ENCODE measurements at regions not wholly inside any gene's neighbourhood (a gene's known extent, or its start where the extent isn't known, plus 50 kb on each side); places are given as distances from the start of the nearest gene placed in this dataset.

DNA sequence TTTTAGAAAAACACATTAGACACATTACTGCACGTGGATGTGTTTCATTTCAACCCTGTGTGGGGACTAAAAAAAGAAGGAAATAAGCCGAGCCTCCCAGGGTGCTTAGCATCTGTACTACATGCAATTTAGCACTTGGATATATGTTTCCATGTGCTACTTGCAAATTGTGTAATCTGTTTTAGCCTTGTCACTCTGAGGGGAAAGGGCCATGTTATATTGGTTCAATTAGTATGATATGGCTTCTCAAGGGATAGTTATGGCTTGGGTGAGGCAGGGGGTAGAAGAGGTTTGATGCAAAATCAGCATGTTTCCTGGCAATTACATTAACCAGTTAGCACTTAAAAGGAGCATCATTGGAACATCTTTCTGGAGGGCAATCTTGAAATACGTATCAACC is 353.5 kb upstream of the GOT2 start:
- H3K9ac ChIP-seq, result no peak overlapping the region
- DNase-seq, result no peak
- TF ChIP-seq, protein P1, sequence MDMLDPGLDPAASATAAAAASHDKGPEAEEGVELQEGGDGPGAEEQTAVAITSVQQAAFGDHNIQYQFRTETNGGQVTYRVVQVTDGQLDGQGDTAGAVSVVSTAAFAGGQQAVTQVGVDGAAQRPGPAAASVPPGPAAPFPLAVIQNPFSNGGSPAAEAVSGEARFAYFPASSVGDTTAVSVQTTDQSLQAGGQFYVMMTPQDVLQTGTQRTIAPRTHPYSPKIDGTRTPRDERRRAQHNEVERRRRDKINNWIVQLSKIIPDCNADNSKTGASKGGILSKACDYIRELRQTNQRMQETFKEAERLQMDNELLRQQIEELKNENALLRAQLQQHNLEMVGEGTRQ (IDR thresholded peaks at IDR 0.05; ENCODE audit: borderline replicate concordance, low read depth, low read length), result no peak
- TF ChIP-seq FOXM1 (IDR thresholded peaks at IDR 0.05; ENCODE audit: low read depth) (no peak), JUND (IDR thresholded peaks at IDR 0.05) (no peak), TAF1 (IDR thresholded peaks at IDR 0.05; ENCODE audit: borderline replicate concordance, low read depth, low read length) (no peak), TEAD4 (IDR thresholded peaks at IDR 0.05; ENCODE audit: borderline replicate concordance, insufficient read depth) (no peak)
- TF ChIP-seq, protein P2, sequence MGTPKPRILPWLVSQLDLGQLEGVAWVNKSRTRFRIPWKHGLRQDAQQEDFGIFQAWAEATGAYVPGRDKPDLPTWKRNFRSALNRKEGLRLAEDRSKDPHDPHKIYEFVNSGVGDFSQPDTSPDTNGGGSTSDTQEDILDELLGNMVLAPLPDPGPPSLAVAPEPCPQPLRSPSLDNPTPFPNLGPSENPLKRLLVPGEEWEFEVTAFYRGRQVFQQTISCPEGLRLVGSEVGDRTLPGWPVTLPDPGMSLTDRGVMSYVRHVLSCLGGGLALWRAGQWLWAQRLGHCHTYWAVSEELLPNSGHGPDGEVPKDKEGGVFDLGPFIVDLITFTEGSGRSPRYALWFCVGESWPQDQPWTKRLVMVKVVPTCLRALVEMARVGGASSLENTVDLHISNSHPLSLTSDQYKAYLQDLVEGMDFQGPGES (IDR thresholded peaks at IDR 0.05; ENCODE audit: low read depth, low read length), result no peak
- TF ChIP-seq, protein P3, sequence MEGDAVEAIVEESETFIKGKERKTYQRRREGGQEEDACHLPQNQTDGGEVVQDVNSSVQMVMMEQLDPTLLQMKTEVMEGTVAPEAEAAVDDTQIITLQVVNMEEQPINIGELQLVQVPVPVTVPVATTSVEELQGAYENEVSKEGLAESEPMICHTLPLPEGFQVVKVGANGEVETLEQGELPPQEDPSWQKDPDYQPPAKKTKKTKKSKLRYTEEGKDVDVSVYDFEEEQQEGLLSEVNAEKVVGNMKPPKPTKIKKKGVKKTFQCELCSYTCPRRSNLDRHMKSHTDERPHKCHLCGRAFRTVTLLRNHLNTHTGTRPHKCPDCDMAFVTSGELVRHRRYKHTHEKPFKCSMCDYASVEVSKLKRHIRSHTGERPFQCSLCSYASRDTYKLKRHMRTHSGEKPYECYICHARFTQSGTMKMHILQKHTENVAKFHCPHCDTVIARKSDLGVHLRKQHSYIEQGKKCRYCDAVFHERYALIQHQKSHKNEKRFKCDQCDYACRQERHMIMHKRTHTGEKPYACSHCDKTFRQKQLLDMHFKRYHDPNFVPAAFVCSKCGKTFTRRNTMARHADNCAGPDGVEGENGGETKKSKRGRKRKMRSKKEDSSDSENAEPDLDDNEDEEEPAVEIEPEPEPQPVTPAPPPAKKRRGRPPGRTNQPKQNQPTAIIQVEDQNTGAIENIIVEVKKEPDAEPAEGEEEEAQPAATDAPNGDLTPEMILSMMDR (IDR thresholded peaks at IDR 0.05), result no peak
- no peaks in the 10 kb centered on the region for H3K36me3 ChIP-seq (replicated peaks in 1 of 2; ENCODE audit: control insufficient read depth in 1 of 2, insufficient read depth in 2 of 2, low read length in 1 of 2)
- no peaks in the 10 kb centered on the region for H3F3A ChIP-seq (replicated peaks; ENCODE audit: insufficient read depth)
- H3K27ac ChIP-seq (ENCODE audit: low read depth in 2 of 2, low read length in 1 of 2), result no peak overlapping the region
- no peak overlapping the region for H2AFZ ChIP-seq (ENCODE audit: low read depth)
- no peak overlapping the region for H3K4me2 ChIP-seq
- WGBS (ENCODE audit: low lambda C conversion rate), result 11% methylated on average over 3 of the region's 3 CpGs
- H3K9me2 ChIP-seq, result no peaks in the 10 kb centered on the region
- no peaks in the 10 kb centered on the region for H3K79me2 ChIP-seq (ENCODE audit: insufficient read depth)
- no peaks in the 10 kb centered on the region for H3K27me3 ChIP-seq (ENCODE audit: insufficient read depth)
- 0 out of 2 replicates have a peak, but pooled peaks cover 5% of the 10 kb centered on the region for H3K9me3 ChIP-seq
- no peak overlapping the region for H3K4me3 ChIP-seq (ENCODE audit: low read depth in 2 of 2, low read length in 1 of 2)
- ChIA-PET CTCF (no interaction called here), POLR2A (no interaction called here)
- H3K4me1 ChIP-seq (ENCODE audit: control insufficient read depth in 1 of 2, insufficient read depth in 2 of 2, low read depth in 1 of 2, low read length in 1 of 2), result no peaks in the 10 kb centered on the region
- no peaks in the 10 kb centered on the region for H4K20me1 ChIP-seq (ENCODE audit: insufficient read depth)

DNA sequence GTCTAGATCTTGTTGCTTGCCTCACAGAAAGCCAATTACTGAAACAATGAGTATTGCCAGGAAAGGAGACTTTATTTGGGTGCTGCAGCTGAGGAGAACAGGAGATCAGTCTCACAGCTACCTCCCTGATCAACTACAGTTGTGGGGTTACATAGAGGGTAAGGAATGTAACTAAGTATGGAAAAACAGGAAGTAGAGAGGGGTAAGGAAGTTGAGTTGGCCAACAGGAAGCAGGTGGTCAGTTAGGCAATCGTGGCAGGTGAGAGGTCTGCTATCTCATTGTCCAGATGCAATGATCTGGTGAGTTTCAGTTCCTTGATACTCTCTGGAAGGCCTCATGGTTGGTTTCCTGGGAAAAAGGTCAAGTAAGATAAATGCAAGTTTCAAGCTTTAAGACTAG is 333.1 kb upstream of the GOT2 start:
- WGBS (ENCODE audit: low lambda C conversion rate), result 0% methylated on average over 1 of the region's 1 CpG
- Histone ChIP-seq H3K4me2 (no peak overlapping the region), H3K27ac (ENCODE audit: low read depth in 2 of 2, low read length in 1 of 2) (no peak overlapping the region), H3K79me2 (ENCODE audit: insufficient read depth) (no peaks in the 10 kb centered on the region), H3K9ac (no peak overlapping the region), H3K4me3 (ENCODE audit: low read depth in 2 of 2, low read length in 1 of 2) (no peak overlapping the region), H3F3A (replicated peaks; ENCODE audit: insufficient read depth) (no peaks in the 10 kb centered on the region), H3K27me3 (ENCODE audit: insufficient read depth) (no peaks in the 10 kb centered on the region), H4K20me1 (ENCODE audit: insufficient read depth) (no peaks in the 10 kb centered on the region), H3K9me3 (no peaks in the 10 kb centered on the region; the same call in 1 of the 2 replicates), H2AFZ (ENCODE audit: low read depth) (no peak overlapping the region), H3K36me3 (replicated peaks in 1 of 2; ENCODE audit: control insufficient read depth in 1 of 2, insufficient read depth in 2 of 2, low read length in 1 of 2) (no peaks in the 10 kb centered on the region), H3K4me1 (ENCODE audit: control insufficient read depth in 1 of 2, insufficient read depth in 2 of 2, low read depth in 1 of 2, low read length in 1 of 2) (no peaks in the 10 kb centered on the region), H3K9me2 (no peaks in the 10 kb centered on the region)
- POLR2A ChIA-PET, result no interaction called here
- CTCF ChIA-PET, result no interaction called here
- DNase-seq, result no peak
- TF ChIP-seq, protein P4, sequence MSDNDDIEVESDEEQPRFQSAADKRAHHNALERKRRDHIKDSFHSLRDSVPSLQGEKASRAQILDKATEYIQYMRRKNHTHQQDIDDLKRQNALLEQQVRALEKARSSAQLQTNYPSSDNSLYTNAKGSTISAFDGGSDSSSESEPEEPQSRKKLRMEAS (IDR thresholded peaks at IDR 0.05; ENCODE audit: low read depth), result no peak
- TF ChIP-seq TCF12 (IDR thresholded peaks at IDR 0.05), result no peak
- no peak for TF ChIP-seq FOXJ3 (CRISPR knock-in tag; IDR thresholded peaks at IDR 0.05)
- no peak for TF ChIP-seq SIN3A (IDR thresholded peaks at IDR 0.05; ENCODE audit: borderline replicate concordance, low read depth, low read length)
- TF ChIP-seq, protein P5, sequence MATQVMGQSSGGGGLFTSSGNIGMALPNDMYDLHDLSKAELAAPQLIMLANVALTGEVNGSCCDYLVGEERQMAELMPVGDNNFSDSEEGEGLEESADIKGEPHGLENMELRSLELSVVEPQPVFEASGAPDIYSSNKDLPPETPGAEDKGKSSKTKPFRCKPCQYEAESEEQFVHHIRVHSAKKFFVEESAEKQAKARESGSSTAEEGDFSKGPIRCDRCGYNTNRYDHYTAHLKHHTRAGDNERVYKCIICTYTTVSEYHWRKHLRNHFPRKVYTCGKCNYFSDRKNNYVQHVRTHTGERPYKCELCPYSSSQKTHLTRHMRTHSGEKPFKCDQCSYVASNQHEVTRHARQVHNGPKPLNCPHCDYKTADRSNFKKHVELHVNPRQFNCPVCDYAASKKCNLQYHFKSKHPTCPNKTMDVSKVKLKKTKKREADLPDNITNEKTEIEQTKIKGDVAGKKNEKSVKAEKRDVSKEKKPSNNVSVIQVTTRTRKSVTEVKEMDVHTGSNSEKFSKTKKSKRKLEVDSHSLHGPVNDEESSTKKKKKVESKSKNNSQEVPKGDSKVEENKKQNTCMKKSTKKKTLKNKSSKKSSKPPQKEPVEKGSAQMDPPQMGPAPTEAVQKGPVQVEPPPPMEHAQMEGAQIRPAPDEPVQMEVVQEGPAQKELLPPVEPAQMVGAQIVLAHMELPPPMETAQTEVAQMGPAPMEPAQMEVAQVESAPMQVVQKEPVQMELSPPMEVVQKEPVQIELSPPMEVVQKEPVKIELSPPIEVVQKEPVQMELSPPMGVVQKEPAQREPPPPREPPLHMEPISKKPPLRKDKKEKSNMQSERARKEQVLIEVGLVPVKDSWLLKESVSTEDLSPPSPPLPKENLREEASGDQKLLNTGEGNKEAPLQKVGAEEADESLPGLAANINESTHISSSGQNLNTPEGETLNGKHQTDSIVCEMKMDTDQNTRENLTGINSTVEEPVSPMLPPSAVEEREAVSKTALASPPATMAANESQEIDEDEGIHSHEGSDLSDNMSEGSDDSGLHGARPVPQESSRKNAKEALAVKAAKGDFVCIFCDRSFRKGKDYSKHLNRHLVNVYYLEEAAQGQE (IDR thresholded peaks at IDR 0.05; ENCODE audit: low read depth, low read length), result no peak
- TF ChIP-seq, protein P6, sequence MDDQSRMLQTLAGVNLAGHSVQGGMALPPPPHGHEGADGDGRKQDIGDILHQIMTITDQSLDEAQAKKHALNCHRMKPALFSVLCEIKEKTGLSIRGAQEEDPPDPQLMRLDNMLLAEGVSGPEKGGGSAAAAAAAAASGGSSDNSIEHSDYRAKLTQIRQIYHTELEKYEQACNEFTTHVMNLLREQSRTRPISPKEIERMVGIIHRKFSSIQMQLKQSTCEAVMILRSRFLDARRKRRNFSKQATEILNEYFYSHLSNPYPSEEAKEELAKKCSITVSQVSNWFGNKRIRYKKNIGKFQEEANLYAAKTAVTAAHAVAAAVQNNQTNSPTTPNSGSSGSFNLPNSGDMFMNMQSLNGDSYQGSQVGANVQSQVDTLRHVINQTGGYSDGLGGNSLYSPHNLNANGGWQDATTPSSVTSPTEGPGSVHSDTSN (IDR thresholded peaks at IDR 0.05), result no peak
- TF ChIP-seq ELF1 (IDR thresholded peaks at IDR 0.05), result no peak
- no peak for TF ChIP-seq TAF1 (IDR thresholded peaks at IDR 0.05; ENCODE audit: borderline replicate concordance, low read depth, low read length)
- no peak for TF ChIP-seq NFIC (IDR thresholded peaks at IDR 0.05; ENCODE audit: borderline replicate concordance)
- TF ChIP-seq, protein P1 (IDR thresholded peaks at IDR 0.05; ENCODE audit: borderline replicate concordance, low read depth, low read length), result no peak
- TF ChIP-seq RCOR1 (IDR thresholded peaks at IDR 0.05; ENCODE audit: low read length), result no peak
- no peak for TF ChIP-seq EZH2phosphoT487 (IDR thresholded peaks at IDR 0.05; ENCODE audit: borderline replicate concordance, low read depth)
- TF ChIP-seq TEAD4 (IDR thresholded peaks at IDR 0.05; ENCODE audit: borderline replicate concordance, insufficient read depth), result no peak
- TF ChIP-seq MXI1 (IDR thresholded peaks at IDR 0.05; ENCODE audit: low read depth, low read length), result no peak

Data from SK-N-SH (cell line).